A549 (cell line): ENCODE measurements at regions not wholly inside any gene's neighbourhood (a gene's known extent, or its start where the extent isn't known, plus 50 kb on each side); places are given as distances from the start of the nearest gene placed in this dataset.

ENCODE experiments used
- BHLHE40 ChIP-seq: IDR thresholded peaks from 2 replicates; pipeline ENCODE4 v1.6.1; 2012; ENCODE audit warnings: low read depth, low read length, inconsistent platforms
- CEBPB ChIP-seq, 2 experiments: fragments of >200 bp in 1 of 2; sonication (Bioruptor Twin) in 1 of 2; formaldehyde crosslinking in 1 of 2; IDR thresholded peaks; 2 replicates each; pipeline ENCODE4 v1.6.1; 2012 to 2016
- GATA3 ChIP-seq: IDR thresholded peaks from 2 replicates; pipeline ENCODE4 v1.6.1; 2012; ENCODE audit warnings: borderline replicate concordance
- JUN ChIP-seq, 2 experiments: fragments of >200 bp; sonication (Bioruptor Twin); formaldehyde crosslinking; IDR thresholded peaks; 2 replicates in 1 of 2; 3 replicates in 1 of 2; pipeline ENCODE4 v1.6.1; 2016 to 2017
- KDM5A ChIP-seq: fragments of 200-600 bp; sonication (generic); IDR thresholded peaks from 2 replicates; pipeline ENCODE4 v1.6.1; 2016; ENCODE audit warnings: antibody characterized with exemption, mild to moderate bottlenecking
- MYC ChIP-seq: IDR thresholded peaks from 2 replicates; pipeline ENCODE4 v1.6.1; 2012; ENCODE audit warnings: mild to moderate bottlenecking, inconsistent platforms, low read length, improper control_type of control experiment, borderline replicate concordance
- POLR2A ChIP-seq: IDR thresholded peaks from 2 replicates; pipeline ENCODE4 v1.6.1; 2012; ENCODE audit warnings: mild to moderate bottlenecking, low read length
- RFX5 ChIP-seq: fragments of 450-650 bp; IDR thresholded peaks from 2 replicates; pipeline ENCODE4 v1.7.1; 2014; ENCODE audit warnings: antibody characterized with exemption, mild to moderate bottlenecking, moderate library complexity
- ZFP36 ChIP-seq: fragments of 450-650 bp; IDR thresholded peaks from 2 replicates; pipeline ENCODE4 v1.6.1; 2014; ENCODE audit warnings: borderline replicate concordance; ENCODE audit not compliant: partially characterized antibody
- ZNF302 ChIP-seq: fragments of 250-450 bp; sonication (Bioruptor Pico); IDR thresholded peaks from 2 replicates; pipeline ENCODE4 v1.9.0; 2021; ENCODE audit warnings: inconsistent platforms, mild to moderate bottlenecking, moderate library complexity
- TF ChIP-seq, protein P1 (sequence below): fragments of >200 bp; sonication (Bioruptor Twin); formaldehyde crosslinking; IDR thresholded peaks from 3 replicates; pipeline ENCODE4 v1.5.1; 2016
- TF ChIP-seq, protein P2 (sequence below): IDR thresholded peaks from 2 replicates; pipeline ENCODE4 v1.6.1; 2012
- TF ChIP-seq, protein P3 (sequence below): fragments of 200-600 bp; sonication (generic); IDR thresholded peaks from 2 replicates; pipeline ENCODE4 v1.6.1; 2016; ENCODE audit warnings: antibody characterized with exemption, mild to moderate bottlenecking, moderate library complexity

DNA sequence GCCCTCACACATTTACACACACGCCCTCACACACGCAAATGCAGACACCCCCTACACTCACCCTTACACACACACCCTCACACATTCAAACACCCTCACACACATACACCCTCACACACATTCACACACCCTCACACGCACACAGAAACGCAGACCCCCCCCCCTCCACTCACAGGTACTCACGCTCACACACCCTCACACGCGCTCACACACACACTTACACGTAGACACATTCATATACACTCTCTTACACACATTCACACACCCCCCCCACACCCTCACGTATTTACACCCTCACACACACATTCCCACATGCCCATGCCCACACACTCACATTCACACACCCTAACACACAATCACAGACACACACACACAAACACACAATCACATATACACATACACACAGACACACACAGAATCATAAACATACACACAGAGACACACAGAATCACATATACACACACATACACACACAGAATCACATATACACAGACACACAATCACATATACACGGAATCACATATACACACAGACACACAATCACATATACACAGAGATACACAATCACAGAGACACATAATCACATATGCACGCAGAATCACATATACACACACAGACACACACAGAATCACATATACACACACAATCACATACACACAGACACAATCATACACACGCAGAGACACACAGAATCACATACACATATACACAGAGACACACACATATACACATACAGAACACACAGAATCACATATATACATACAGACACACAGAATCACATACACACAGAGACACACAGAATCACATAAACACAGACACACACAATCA, 250.1 kb upstream of the RPL38 start:
- no peak for TF ChIP-seq GATA3
- TF ChIP-seq CEBPB (IDR thresholded peaks at IDR 0.05): no peak
- no peak for TF ChIP-seq ZNF302 (CRISPR knock-in tag)
- TF ChIP-seq, protein P1, sequence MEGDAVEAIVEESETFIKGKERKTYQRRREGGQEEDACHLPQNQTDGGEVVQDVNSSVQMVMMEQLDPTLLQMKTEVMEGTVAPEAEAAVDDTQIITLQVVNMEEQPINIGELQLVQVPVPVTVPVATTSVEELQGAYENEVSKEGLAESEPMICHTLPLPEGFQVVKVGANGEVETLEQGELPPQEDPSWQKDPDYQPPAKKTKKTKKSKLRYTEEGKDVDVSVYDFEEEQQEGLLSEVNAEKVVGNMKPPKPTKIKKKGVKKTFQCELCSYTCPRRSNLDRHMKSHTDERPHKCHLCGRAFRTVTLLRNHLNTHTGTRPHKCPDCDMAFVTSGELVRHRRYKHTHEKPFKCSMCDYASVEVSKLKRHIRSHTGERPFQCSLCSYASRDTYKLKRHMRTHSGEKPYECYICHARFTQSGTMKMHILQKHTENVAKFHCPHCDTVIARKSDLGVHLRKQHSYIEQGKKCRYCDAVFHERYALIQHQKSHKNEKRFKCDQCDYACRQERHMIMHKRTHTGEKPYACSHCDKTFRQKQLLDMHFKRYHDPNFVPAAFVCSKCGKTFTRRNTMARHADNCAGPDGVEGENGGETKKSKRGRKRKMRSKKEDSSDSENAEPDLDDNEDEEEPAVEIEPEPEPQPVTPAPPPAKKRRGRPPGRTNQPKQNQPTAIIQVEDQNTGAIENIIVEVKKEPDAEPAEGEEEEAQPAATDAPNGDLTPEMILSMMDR: no peak
- TF ChIP-seq, protein P2, sequence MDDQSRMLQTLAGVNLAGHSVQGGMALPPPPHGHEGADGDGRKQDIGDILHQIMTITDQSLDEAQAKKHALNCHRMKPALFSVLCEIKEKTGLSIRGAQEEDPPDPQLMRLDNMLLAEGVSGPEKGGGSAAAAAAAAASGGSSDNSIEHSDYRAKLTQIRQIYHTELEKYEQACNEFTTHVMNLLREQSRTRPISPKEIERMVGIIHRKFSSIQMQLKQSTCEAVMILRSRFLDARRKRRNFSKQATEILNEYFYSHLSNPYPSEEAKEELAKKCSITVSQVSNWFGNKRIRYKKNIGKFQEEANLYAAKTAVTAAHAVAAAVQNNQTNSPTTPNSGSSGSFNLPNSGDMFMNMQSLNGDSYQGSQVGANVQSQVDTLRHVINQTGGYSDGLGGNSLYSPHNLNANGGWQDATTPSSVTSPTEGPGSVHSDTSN: no peak
- TF ChIP-seq KDM5A: no peak
- TF ChIP-seq, protein P3, sequence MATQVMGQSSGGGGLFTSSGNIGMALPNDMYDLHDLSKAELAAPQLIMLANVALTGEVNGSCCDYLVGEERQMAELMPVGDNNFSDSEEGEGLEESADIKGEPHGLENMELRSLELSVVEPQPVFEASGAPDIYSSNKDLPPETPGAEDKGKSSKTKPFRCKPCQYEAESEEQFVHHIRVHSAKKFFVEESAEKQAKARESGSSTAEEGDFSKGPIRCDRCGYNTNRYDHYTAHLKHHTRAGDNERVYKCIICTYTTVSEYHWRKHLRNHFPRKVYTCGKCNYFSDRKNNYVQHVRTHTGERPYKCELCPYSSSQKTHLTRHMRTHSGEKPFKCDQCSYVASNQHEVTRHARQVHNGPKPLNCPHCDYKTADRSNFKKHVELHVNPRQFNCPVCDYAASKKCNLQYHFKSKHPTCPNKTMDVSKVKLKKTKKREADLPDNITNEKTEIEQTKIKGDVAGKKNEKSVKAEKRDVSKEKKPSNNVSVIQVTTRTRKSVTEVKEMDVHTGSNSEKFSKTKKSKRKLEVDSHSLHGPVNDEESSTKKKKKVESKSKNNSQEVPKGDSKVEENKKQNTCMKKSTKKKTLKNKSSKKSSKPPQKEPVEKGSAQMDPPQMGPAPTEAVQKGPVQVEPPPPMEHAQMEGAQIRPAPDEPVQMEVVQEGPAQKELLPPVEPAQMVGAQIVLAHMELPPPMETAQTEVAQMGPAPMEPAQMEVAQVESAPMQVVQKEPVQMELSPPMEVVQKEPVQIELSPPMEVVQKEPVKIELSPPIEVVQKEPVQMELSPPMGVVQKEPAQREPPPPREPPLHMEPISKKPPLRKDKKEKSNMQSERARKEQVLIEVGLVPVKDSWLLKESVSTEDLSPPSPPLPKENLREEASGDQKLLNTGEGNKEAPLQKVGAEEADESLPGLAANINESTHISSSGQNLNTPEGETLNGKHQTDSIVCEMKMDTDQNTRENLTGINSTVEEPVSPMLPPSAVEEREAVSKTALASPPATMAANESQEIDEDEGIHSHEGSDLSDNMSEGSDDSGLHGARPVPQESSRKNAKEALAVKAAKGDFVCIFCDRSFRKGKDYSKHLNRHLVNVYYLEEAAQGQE: no peak
- no peak for TF ChIP-seq POLR2A
- no peak for TF ChIP-seq JUN (IDR thresholded peaks at IDR 0.05)
- TF ChIP-seq ZFP36: no peak
- no peak for TF ChIP-seq MYC
- TF ChIP-seq BHLHE40: no peak
- TF ChIP-seq RFX5: no peak
